ENCODE measurements at regions not wholly inside any gene's neighbourhood (a gene's known extent, or its start where the extent isn't known, plus 50 kb on each side); places are given as distances from the start of the nearest gene placed in this dataset.
A peak's percentile ranks its signal among the peaks of the same experiment; 100 is the strongest.

- Histone ChIP-seq H3K27me3 (replicated peaks; ENCODE audit: insufficient read depth, low read length) (no peaks in the 10 kb centered on the region), H3K36me3 (replicated peaks; ENCODE audit: insufficient read depth, low read length) (no peaks in the 10 kb centered on the region), H4K20me1 (ENCODE audit: insufficient read depth, low read length) (no peaks in the 10 kb centered on the region), H3K4me3 (ENCODE audit: low read length) (peak overlapping the region; percentile 27), H3F3A (ENCODE audit: insufficient read depth, low read length) (no peaks in the 10 kb centered on the region), H2AFZ (ENCODE audit: low read length) (peak overlapping the region; percentile 58), H3K79me2 (ENCODE audit: low read length) (no peaks in the 10 kb centered on the region), H3K9ac (ENCODE audit: low read length) (peak overlapping the region; percentile 12; the same call in 1 of the 2 replicates), H3K9me3 (replicated peaks; ENCODE audit: insufficient read depth, low read length) (no peaks in the 10 kb centered on the region), H3K4me2 (ENCODE audit: low read depth, low read length) (peak overlapping the region; percentile 46), H3K27ac (ENCODE audit: low read length) (no peak overlapping the region), H3K9me2 (replicated peaks; ENCODE audit: insufficient read depth, low read length) (no peaks in the 10 kb centered on the region), H3K4me1 (ENCODE audit: low read length) (0 out of 2 replicates have a peak, but pooled peaks cover 3% of the 10 kb centered on the region)
- DNase-seq: peak; percentile 36
- no peak for TF ChIP-seq EZH2phosphoT487 (IDR thresholded peaks at IDR 0.05; ENCODE audit: low read length)
- TF ChIP-seq CTCF (IDR thresholded peaks at IDR 0.05; ENCODE audit: low read length): no peak
- TF ChIP-seq EZH2 (optimal IDR thresholded peaks at IDR 0.05; ENCODE audit: low read depth, low read length): no peak
Observed at GRCh38 chr1:238861342-238862066, 524.9 kb upstream of the CHRM3 start.

GRCh38 chr1:238833919-238834318 is 552.4 kb upstream of the CHRM3 start:
- H3K9me3 ChIP-seq (replicated peaks; ENCODE audit: insufficient read depth, low read length): no peaks in the 10 kb centered on the region
- H2AFZ ChIP-seq (ENCODE audit: low read length): no peak overlapping the region
- H3K4me3 ChIP-seq (ENCODE audit: low read length): no peak overlapping the region
- H3K79me2 ChIP-seq (ENCODE audit: low read length): no peaks in the 10 kb centered on the region
- no peaks in the 10 kb centered on the region for H3K4me1 ChIP-seq (ENCODE audit: low read length)
- H3F3A ChIP-seq (ENCODE audit: insufficient read depth, low read length): no peaks in the 10 kb centered on the region
- H4K20me1 ChIP-seq (ENCODE audit: insufficient read depth, low read length): no peaks in the 10 kb centered on the region
- no peak for DNase-seq
- H3K9ac ChIP-seq (ENCODE audit: low read length): no peak overlapping the region
- no peak overlapping the region for H3K27ac ChIP-seq (ENCODE audit: low read length)
- no peaks in the 10 kb centered on the region for H3K9me2 ChIP-seq (replicated peaks; ENCODE audit: insufficient read depth, low read length)
- no peak overlapping the region for H3K4me2 ChIP-seq (ENCODE audit: low read depth, low read length)
- TF ChIP-seq CTCF (IDR thresholded peaks at IDR 0.05; ENCODE audit: low read length): no peak
- no peak for TF ChIP-seq EZH2phosphoT487 (IDR thresholded peaks at IDR 0.05; ENCODE audit: low read length)
- no peak for TF ChIP-seq EZH2 (optimal IDR thresholded peaks at IDR 0.05; ENCODE audit: low read depth, low read length)
- H3K36me3 ChIP-seq (replicated peaks; ENCODE audit: insufficient read depth, low read length): no peaks in the 10 kb centered on the region
- H3K27me3 ChIP-seq (replicated peaks; ENCODE audit: insufficient read depth, low read length): no peaks in the 10 kb centered on the region

GRCh38 chr1:238832106-238832505 is 554.3 kb upstream of the CHRM3 start:
- no peak overlapping the region for H3K4me3 ChIP-seq (ENCODE audit: low read length)
- H3F3A ChIP-seq (ENCODE audit: insufficient read depth, low read length): no peaks in the 10 kb centered on the region
- H3K9me2 ChIP-seq (replicated peaks; ENCODE audit: insufficient read depth, low read length): no peaks in the 10 kb centered on the region
- no peak overlapping the region for H2AFZ ChIP-seq (ENCODE audit: low read length)
- no peak for TF ChIP-seq EZH2 (optimal IDR thresholded peaks at IDR 0.05; ENCODE audit: low read depth, low read length)
- no peak for TF ChIP-seq EZH2phosphoT487 (IDR thresholded peaks at IDR 0.05; ENCODE audit: low read length)
- TF ChIP-seq CTCF (IDR thresholded peaks at IDR 0.05; ENCODE audit: low read length): no peak
- DNase-seq: no peak
- H3K27ac ChIP-seq (ENCODE audit: low read length): no peak overlapping the region
- no peaks in the 10 kb centered on the region for H3K36me3 ChIP-seq (replicated peaks; ENCODE audit: insufficient read depth, low read length)
- no peak overlapping the region for H3K9ac ChIP-seq (ENCODE audit: low read length)
- no peaks in the 10 kb centered on the region for H3K9me3 ChIP-seq (replicated peaks; ENCODE audit: insufficient read depth, low read length)
- H3K4me2 ChIP-seq (ENCODE audit: low read depth, low read length): no peak overlapping the region
- no peaks in the 10 kb centered on the region for H3K79me2 ChIP-seq (ENCODE audit: low read length)
- no peaks in the 10 kb centered on the region for H3K27me3 ChIP-seq (replicated peaks; ENCODE audit: insufficient read depth, low read length)
- no peaks in the 10 kb centered on the region for H3K4me1 ChIP-seq (ENCODE audit: low read length)
- no peaks in the 10 kb centered on the region for H4K20me1 ChIP-seq (ENCODE audit: insufficient read depth, low read length)

Data from MM.1S (cell line).